Panc1 (cell line): ENCODE measurements at regions not wholly inside any gene's neighbourhood (a gene's known extent, or its start where the extent isn't known, plus 50 kb on each side); places are given as distances from the start of the nearest gene placed in this dataset.

Experiments used
- POLR2AphosphoS5 ChIP-seq: IDR thresholded peaks from 2 replicates; pipeline ENCODE4 v1.6.1; 2012; ENCODE audit warnings: mild to moderate bottlenecking, low read depth, low read length, moderate library complexity
- SIN3A ChIP-seq: IDR thresholded peaks from 2 replicates; pipeline ENCODE4 v1.6.1; 2012; ENCODE audit warnings: low read depth, mild to moderate bottlenecking, low read length, moderate library complexity, borderline replicate concordance; ENCODE audit not compliant: insufficient read depth
- TCF7L2 ChIP-seq: IDR thresholded peaks from 2 replicates; pipeline ENCODE4 v1.6.1; 2011; ENCODE audit warnings: mild to moderate bottlenecking, low read depth, low read length, inconsistent platforms
- TF ChIP-seq, protein P1 (sequence below): fragments of 450-650 bp; IDR thresholded peaks from 2 replicates; pipeline ENCODE4 v1.5.1; 2017; ENCODE audit warnings: mild to moderate bottlenecking
- TF ChIP-seq, protein P2 (sequence below), 2 experiments: IDR thresholded peaks; 2 replicates each; pipeline ENCODE4 v1.6.1; 2011 to 2012; ENCODE audit warnings: low read depth in 2 of 2, control low read depth in 1 of 2, low read length in 1 of 2, mild to moderate bottlenecking in 1 of 2, moderate library complexity in 1 of 2; ENCODE audit not compliant: insufficient read depth in 1 of 2

DNA sequence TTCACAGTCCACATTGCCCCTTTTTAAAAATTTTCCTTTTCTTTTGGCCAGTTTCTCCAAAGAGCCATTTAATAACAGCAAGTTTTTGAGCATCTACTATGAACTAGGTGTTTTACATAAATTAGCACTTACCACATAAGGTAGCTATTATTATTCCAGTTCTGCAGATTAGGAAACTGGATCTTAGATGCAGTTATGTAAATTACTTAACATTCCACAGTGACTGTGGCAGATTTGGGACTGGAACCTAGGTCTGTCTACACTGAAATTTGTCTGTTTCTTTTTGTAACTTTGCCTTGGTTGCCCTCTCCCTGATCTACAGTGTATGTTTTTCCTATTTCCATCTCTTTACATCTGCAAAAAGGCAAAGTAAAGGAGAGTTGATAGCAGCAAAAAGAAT is 164.8 kb upstream of the ATP1B1 start:
- TF ChIP-seq, protein P1, sequence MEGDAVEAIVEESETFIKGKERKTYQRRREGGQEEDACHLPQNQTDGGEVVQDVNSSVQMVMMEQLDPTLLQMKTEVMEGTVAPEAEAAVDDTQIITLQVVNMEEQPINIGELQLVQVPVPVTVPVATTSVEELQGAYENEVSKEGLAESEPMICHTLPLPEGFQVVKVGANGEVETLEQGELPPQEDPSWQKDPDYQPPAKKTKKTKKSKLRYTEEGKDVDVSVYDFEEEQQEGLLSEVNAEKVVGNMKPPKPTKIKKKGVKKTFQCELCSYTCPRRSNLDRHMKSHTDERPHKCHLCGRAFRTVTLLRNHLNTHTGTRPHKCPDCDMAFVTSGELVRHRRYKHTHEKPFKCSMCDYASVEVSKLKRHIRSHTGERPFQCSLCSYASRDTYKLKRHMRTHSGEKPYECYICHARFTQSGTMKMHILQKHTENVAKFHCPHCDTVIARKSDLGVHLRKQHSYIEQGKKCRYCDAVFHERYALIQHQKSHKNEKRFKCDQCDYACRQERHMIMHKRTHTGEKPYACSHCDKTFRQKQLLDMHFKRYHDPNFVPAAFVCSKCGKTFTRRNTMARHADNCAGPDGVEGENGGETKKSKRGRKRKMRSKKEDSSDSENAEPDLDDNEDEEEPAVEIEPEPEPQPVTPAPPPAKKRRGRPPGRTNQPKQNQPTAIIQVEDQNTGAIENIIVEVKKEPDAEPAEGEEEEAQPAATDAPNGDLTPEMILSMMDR = no peak
- TF ChIP-seq SIN3A (no peak), TCF7L2 (no peak), POLR2AphosphoS5 (no peak)
- TF ChIP-seq, protein P2, sequence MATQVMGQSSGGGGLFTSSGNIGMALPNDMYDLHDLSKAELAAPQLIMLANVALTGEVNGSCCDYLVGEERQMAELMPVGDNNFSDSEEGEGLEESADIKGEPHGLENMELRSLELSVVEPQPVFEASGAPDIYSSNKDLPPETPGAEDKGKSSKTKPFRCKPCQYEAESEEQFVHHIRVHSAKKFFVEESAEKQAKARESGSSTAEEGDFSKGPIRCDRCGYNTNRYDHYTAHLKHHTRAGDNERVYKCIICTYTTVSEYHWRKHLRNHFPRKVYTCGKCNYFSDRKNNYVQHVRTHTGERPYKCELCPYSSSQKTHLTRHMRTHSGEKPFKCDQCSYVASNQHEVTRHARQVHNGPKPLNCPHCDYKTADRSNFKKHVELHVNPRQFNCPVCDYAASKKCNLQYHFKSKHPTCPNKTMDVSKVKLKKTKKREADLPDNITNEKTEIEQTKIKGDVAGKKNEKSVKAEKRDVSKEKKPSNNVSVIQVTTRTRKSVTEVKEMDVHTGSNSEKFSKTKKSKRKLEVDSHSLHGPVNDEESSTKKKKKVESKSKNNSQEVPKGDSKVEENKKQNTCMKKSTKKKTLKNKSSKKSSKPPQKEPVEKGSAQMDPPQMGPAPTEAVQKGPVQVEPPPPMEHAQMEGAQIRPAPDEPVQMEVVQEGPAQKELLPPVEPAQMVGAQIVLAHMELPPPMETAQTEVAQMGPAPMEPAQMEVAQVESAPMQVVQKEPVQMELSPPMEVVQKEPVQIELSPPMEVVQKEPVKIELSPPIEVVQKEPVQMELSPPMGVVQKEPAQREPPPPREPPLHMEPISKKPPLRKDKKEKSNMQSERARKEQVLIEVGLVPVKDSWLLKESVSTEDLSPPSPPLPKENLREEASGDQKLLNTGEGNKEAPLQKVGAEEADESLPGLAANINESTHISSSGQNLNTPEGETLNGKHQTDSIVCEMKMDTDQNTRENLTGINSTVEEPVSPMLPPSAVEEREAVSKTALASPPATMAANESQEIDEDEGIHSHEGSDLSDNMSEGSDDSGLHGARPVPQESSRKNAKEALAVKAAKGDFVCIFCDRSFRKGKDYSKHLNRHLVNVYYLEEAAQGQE (IDR thresholded peaks at IDR 0.05; ENCODE audit: insufficient read depth in 1 of 2, low read depth in 2 of 2, low read length in 1 of 2) = no peak
